Upper lobe of left lung (tissue), 6 donors: ENCODE measurements at regions not wholly inside any gene's neighbourhood (a gene's known extent, or its start where the extent isn't known, plus 50 kb on each side); places are given as distances from the start of the nearest gene placed in this dataset.

Source experiments
- ATAC-seq, 2 donors: fragments of 200-7000 bp; cut with Tn5 transposase; one replicate each; pipeline ENCODE4 v1.9.1; 2022; ENCODE audit warnings: mild to moderate bottlenecking in 2 of 2, moderate library complexity in 2 of 2; ENCODE audit not compliant: low FRiP score in 2 of 2
- DNase-seq, 2 donors: peaks; one replicate each; pipeline ENCODE4 v3.0.0-alpha.2; 2019 to 2020
- H3K27ac ChIP-seq, 4 donors: fragments of 200-600 bp; sonication (generic); one replicate each; pipeline ENCODE4 v1.5.1; 2016 to 2019
- H3K27me3 ChIP-seq, 4 donors: fragments of 200-600 bp; sonication (generic); one replicate each; pipeline ENCODE4 v1.5.1; 2017 to 2019
- H3K36me3 ChIP-seq, 4 donors: fragments of 200-600 bp; sonication (generic); one replicate each; pipeline ENCODE4 v1.5.1; 2016 to 2019
- H3K4me1 ChIP-seq, 4 donors: fragments of 200-600 bp; sonication (generic); one replicate each; pipeline ENCODE4 v1.5.1; 2018 to 2019
- H3K4me3 ChIP-seq, 4 donors: fragments of 200-600 bp; sonication (generic); one replicate each; pipeline ENCODE4 v1.5.1; 2017 to 2019; ENCODE audit warnings: mild to moderate bottlenecking in 2 of 4, moderate library complexity in 1 of 4
- H3K9me3 ChIP-seq, 4 donors: fragments of 200-600 bp; sonication (generic); one replicate each; pipeline ENCODE4 v1.5.1; 2018 to 2019
- CTCF ChIP-seq, 6 experiments: fragments of 450-650 bp in 4 of 6; fragments of 200-600 bp in 2 of 6; sonication (generic) in 2 of 6; IDR thresholded peaks; one replicate each; pipeline ENCODE4 v1.5.1; 2016 to 2019; ENCODE audit warnings: antibody characterized with exemption in 6 of 6
- EP300 ChIP-seq, 4 donors: sonication (generic); formaldehyde crosslinking; IDR thresholded peaks; one replicate each; pipeline ENCODE4 v1.5.1; 2017; ENCODE audit warnings: antibody characterized with exemption in 4 of 4, control low read depth in 2 of 4
- POLR2A ChIP-seq, 4 donors: fragments of 450-650 bp; IDR thresholded peaks; one replicate each; pipeline ENCODE4 v1.5.1; 2016 to 2017; ENCODE audit warnings: antibody characterized with exemption in 4 of 4, mild to moderate bottlenecking in 2 of 4
- POLR2AphosphoS5 ChIP-seq, 2 donors: sonication (generic); formaldehyde crosslinking; IDR thresholded peaks; one replicate each; pipeline ENCODE4 v1.5.1; 2017; ENCODE audit warnings: antibody characterized with exemption in 2 of 2
- WGBS, 2 donors: methylation state at CpG; one replicate each; pipeline ENCODE4 v1.1.5; 2017 to 2018; 5-methylcytosine and 5-hydroxymethylcytosine counted together
- donor health status: DM: no; HTN: no; CAD: no; lungs with moderate emphysema.
- donor health status: DM: no; HTN: yes; CAD: no; lungs with severe emphysema.

- Histone ChIP-seq H3K27me3 (no peaks in the 10 kb centered on the region), H3K36me3 (no peaks in the 10 kb centered on the region), H3K9me3 (no peaks in the 10 kb centered on the region), H3K27ac (no peak overlapping the region), H3K4me3 (no peak overlapping the region), H3K4me1 (no peaks in the 10 kb centered on the region)
- no peak for TF ChIP-seq POLR2A (IDR thresholded peaks at IDR 0.05)
- no peak for TF ChIP-seq EP300 (IDR thresholded peaks at IDR 0.05)
- DNase-seq, result no peak
- ATAC-seq, result no peak
- whole genome bisulfite sequencing, 2 donors, result 88 to 97% methylated on average over 5 of the region's 5 CpGs
Measured at GRCh38 chr4:181656748-181657147, 586.5 kb upstream of the TENM3 start.

- ATAC-seq, result no peak
- no peaks in the 10 kb centered on the region for H3K4me1 ChIP-seq
- H3K27me3 ChIP-seq, result no peaks in the 10 kb centered on the region
- no peak for TF ChIP-seq EP300 (IDR thresholded peaks at IDR 0.05)
- no peak for TF ChIP-seq POLR2AphosphoS5 (IDR thresholded peaks at IDR 0.05)
- TF ChIP-seq CTCF (IDR thresholded peaks at IDR 0.05), result no peak
- no peak for TF ChIP-seq POLR2A (IDR thresholded peaks at IDR 0.05)
- no peak overlapping the region for H3K4me3 ChIP-seq
- DNase-seq, result no peak
- H3K27ac ChIP-seq, result no peak overlapping the region
- H3K9me3 ChIP-seq, result no peaks in the 10 kb centered on the region
- 67 to 74% methylated on average over 3 of the region's 3 CpGs for WGBS, 2 donors
- no peaks in the 10 kb centered on the region for H3K36me3 ChIP-seq
Measured at GRCh38 chr4:181659202-181659601, 584.0 kb upstream of the TENM3 start.

- no peak for DNase-seq
- no peak for ATAC-seq
- Histone ChIP-seq H3K36me3 (no peaks in the 10 kb centered on the region), H3K27me3 (no peaks in the 10 kb centered on the region), H3K27ac (no peak overlapping the region), H3K4me3 (no peak overlapping the region), H3K9me3 (no peaks in the 10 kb centered on the region), H3K4me1 (no peaks in the 10 kb centered on the region)
- TF ChIP-seq CTCF (IDR thresholded peaks at IDR 0.05) (no peak), POLR2A (IDR thresholded peaks at IDR 0.05) (no peak), POLR2AphosphoS5 (IDR thresholded peaks at IDR 0.05) (no peak), EP300 (IDR thresholded peaks at IDR 0.05) (no peak)
- 72 to 73% methylated on average over 6 of the region's 6 CpGs for WGBS, 2 donors
Measured at GRCh38 chr4:181659876-181660275, 583.3 kb upstream of the TENM3 start.

- no peaks in the 10 kb centered on the region for H3K4me1 ChIP-seq
- 77 to 85% methylated on average over 4 of the region's 4 CpGs for WGBS, 2 donors
- H3K9me3 ChIP-seq, result no peaks in the 10 kb centered on the region
- no peaks in the 10 kb centered on the region for H3K36me3 ChIP-seq
- H3K27ac ChIP-seq, result no peak overlapping the region
- DNase-seq, result no peak
- no peak for ATAC-seq
- TF ChIP-seq POLR2A (IDR thresholded peaks at IDR 0.05) (no peak), POLR2AphosphoS5 (IDR thresholded peaks at IDR 0.05) (no peak), EP300 (IDR thresholded peaks at IDR 0.05) (no peak), CTCF (IDR thresholded peaks at IDR 0.05) (no peak)
- no peaks in the 10 kb centered on the region for H3K27me3 ChIP-seq
- no peak overlapping the region for H3K4me3 ChIP-seq
Measured at GRCh38 chr4:181661090-181661489, 582.1 kb upstream of the TENM3 start.

GRCh38 chr4:181661923-181662322 lies 581.3 kb upstream of the TENM3 start:
- no peaks in the 10 kb centered on the region for H3K9me3 ChIP-seq
- DNase-seq (no peak), ATAC-seq (no peak)
- no peaks in the 10 kb centered on the region for H3K4me1 ChIP-seq
- H3K27me3 ChIP-seq, result no peaks in the 10 kb centered on the region
- no peak overlapping the region for H3K4me3 ChIP-seq
- TF ChIP-seq CTCF (IDR thresholded peaks at IDR 0.05) (no peak), POLR2A (IDR thresholded peaks at IDR 0.05) (no peak), POLR2AphosphoS5 (IDR thresholded peaks at IDR 0.05) (no peak), EP300 (IDR thresholded peaks at IDR 0.05) (no peak)
- no peak overlapping the region for H3K27ac ChIP-seq
- H3K36me3 ChIP-seq, result no peaks in the 10 kb centered on the region
- WGBS, 2 donors, result 18 to 35% methylated on average over 2 of the region's 2 CpGs
